ENCODE measurements at regions not wholly inside any gene's neighbourhood (a gene's known extent, or its start where the extent isn't known, plus 50 kb on each side); places are given as distances from the start of the nearest gene placed in this dataset.

GRCh38 chr4:128393101-128393704 is 105.6 kb upstream of the PGRMC2 start:
- H3K4me2 ChIP-seq (ENCODE audit: low read length) = no peak overlapping the region

GRCh38 chr4:128390475-128390996 is 102.9 kb upstream of the PGRMC2 start:
- Histone ChIP-seq H3K4me2 (ENCODE audit: low read length) (no peak overlapping the region), H4K20me1 (ENCODE audit: insufficient read depth, low read length) (no peaks in the 10 kb centered on the region), H3K27ac (ENCODE audit: low read depth, low read length, poor library complexity, severe bottlenecking) (no peak overlapping the region), H3K9me2 (ENCODE audit: insufficient read depth, low read length) (no peaks in the 10 kb centered on the region), H3K4me3 (ENCODE audit: low read depth, low read length, poor library complexity, severe bottlenecking) (no peak overlapping the region), H3K4me1 (ENCODE audit: insufficient read depth, low read length, poor library complexity, severe bottlenecking) (no peaks in the 10 kb centered on the region), H2AFZ (ENCODE audit: low read length) (no peak overlapping the region), H3K36me3 (ENCODE audit: insufficient read depth, low read length) (no peaks in the 10 kb centered on the region), H3K79me2 (ENCODE audit: insufficient read depth, low read depth, low read length) (no peaks in the 10 kb centered on the region), H3K9me3 (ENCODE audit: low read length) (no peaks in the 10 kb centered on the region)
- intact Hi-C loops (cut with micrococcal nuclease; ENCODE audit: unreplicated experiment) = no loop called here
- no TSS peak for BruUV-seq (replicated peaks)
- no peak for DNase-seq (ENCODE audit: low spot score)
- CTCF ChIA-PET (ENCODE audit: unreplicated experiment) = no interaction called here
- POLR2A ChIA-PET = interaction anchor here (0.9 to 1.2 kb wide), 2 partner anchors 26 to 71 kb away, joined by 3 to 6 read pairs; no protein-coding TSS in a partner anchor
- TF ChIP-seq EZH2phosphoT487 (IDR thresholded peaks at IDR 0.05; ENCODE audit: borderline replicate concordance, low read depth, low read length) (no peak), CTCF (conservative IDR thresholded peaks at IDR 0.05; ENCODE audit: low read length) (no peak)

More at GRCh38 chr4:128393101-128393704, 105.6 kb upstream of the PGRMC2 start:
- Histone ChIP-seq H3K4me1 (ENCODE audit: insufficient read depth, low read length, poor library complexity, severe bottlenecking) (no peaks in the 10 kb centered on the region), H3K36me3 (ENCODE audit: insufficient read depth, low read length) (no peaks in the 10 kb centered on the region), H4K20me1 (ENCODE audit: insufficient read depth, low read length) (no peaks in the 10 kb centered on the region), H3K27ac (ENCODE audit: low read depth, low read length, poor library complexity, severe bottlenecking) (no peak overlapping the region), H3K4me3 (ENCODE audit: low read depth, low read length, poor library complexity, severe bottlenecking) (no peak overlapping the region), H3K9me3 (ENCODE audit: low read length) (no peaks in the 10 kb centered on the region), H3K79me2 (ENCODE audit: insufficient read depth, low read depth, low read length) (no peaks in the 10 kb centered on the region), H3K9me2 (ENCODE audit: insufficient read depth, low read length) (no peaks in the 10 kb centered on the region), H2AFZ (ENCODE audit: low read length) (no peak overlapping the region)
- intact Hi-C loops (cut with micrococcal nuclease; ENCODE audit: unreplicated experiment) = no loop called here
- TF ChIP-seq CTCF (conservative IDR thresholded peaks at IDR 0.05; ENCODE audit: low read length) (no peak), EZH2phosphoT487 (IDR thresholded peaks at IDR 0.05; ENCODE audit: borderline replicate concordance, low read depth, low read length) (no peak)
- ChIA-PET CTCF (ENCODE audit: unreplicated experiment) (interaction anchor here (1.1 kb wide), 1 partner anchor 12 kb away, joined by 3 read pairs; no protein-coding TSS in a partner anchor), POLR2A (interaction anchor here (0.6 to 1.8 kb wide), 2 partner anchors 8 to 561 kb away, joined by 3 to 7 read pairs; no protein-coding TSS in a partner anchor)
- no peak for DNase-seq (ENCODE audit: low spot score)
- no TSS peak for BruUV-seq (replicated peaks)

- no peaks in the 10 kb centered on the region for H4K20me1 ChIP-seq (ENCODE audit: insufficient read depth, low read length)
- no peaks in the 10 kb centered on the region for H3K79me2 ChIP-seq (ENCODE audit: insufficient read depth, low read depth, low read length)
- no peak overlapping the region for H3K4me3 ChIP-seq (ENCODE audit: low read depth, low read length, poor library complexity, severe bottlenecking)
- no peaks in the 10 kb centered on the region for H3K36me3 ChIP-seq (ENCODE audit: insufficient read depth, low read length)
- no peak overlapping the region for H3K27ac ChIP-seq (ENCODE audit: low read depth, low read length, poor library complexity, severe bottlenecking)
- TF ChIP-seq EZH2phosphoT487 (IDR thresholded peaks at IDR 0.05; ENCODE audit: borderline replicate concordance, low read depth, low read length) = no peak
- no peak for TF ChIP-seq CTCF (conservative IDR thresholded peaks at IDR 0.05; ENCODE audit: low read length)
- intact Hi-C loops (cut with micrococcal nuclease; ENCODE audit: unreplicated experiment) = no loop called here
- H3K4me1 ChIP-seq (ENCODE audit: insufficient read depth, low read length, poor library complexity, severe bottlenecking) = no peaks in the 10 kb centered on the region
- H3K9me3 ChIP-seq (ENCODE audit: low read length) = no peaks in the 10 kb centered on the region
- ChIA-PET CTCF (ENCODE audit: unreplicated experiment) (no interaction called here), POLR2A (no interaction called here)
- no peaks in the 10 kb centered on the region for H3K9me2 ChIP-seq (ENCODE audit: insufficient read depth, low read length)
- H2AFZ ChIP-seq (ENCODE audit: low read length) = no peak overlapping the region
- DNase-seq (ENCODE audit: low spot score) = no peak
- BruUV-seq (replicated peaks) = no TSS peak
- no peak overlapping the region for H3K4me2 ChIP-seq (ENCODE audit: low read length)
Measured at GRCh38 chr4:128388796-128389195, 101.2 kb upstream of the PGRMC2 start.
